ENCODE measurements at regions not wholly inside any gene's neighbourhood (a gene's known extent, or its start where the extent isn't known, plus 50 kb on each side); places are given as distances from the start of the nearest gene placed in this dataset.

- H3K27ac Mint-ChIP-seq, result no peak overlapping the region
- intact Hi-C loops (cut with micrococcal nuclease), result no loop called here
- no peaks in the 10 kb centered on the region for H3K36me3 Mint-ChIP-seq (ENCODE audit: low read depth)
- H3K9me3 Mint-ChIP-seq, result peaks cover 6% of the 10 kb centered on the region
- no peaks in the 10 kb centered on the region for H3K4me1 Mint-ChIP-seq (ENCODE audit: low read depth)
- DNase-seq (ENCODE audit: low spot score), result no peak
- H3K4me3 Mint-ChIP-seq (ENCODE audit: low read depth), result no peak overlapping the region
- peaks cover 8% of the 10 kb centered on the region for H3K27me3 Mint-ChIP-seq (ENCODE audit: low read depth)
Observed at GRCh38 chr2:239854596-239854995, 170.5 kb downstream of the NDUFA10 start.

GRCh38 chr2:239853706-239854327 is 171.3 kb downstream of the NDUFA10 start:
- DNase-seq (ENCODE audit: low spot score), result no peak
- no peaks in the 10 kb centered on the region for H3K4me1 Mint-ChIP-seq (ENCODE audit: low read depth)
- H3K9me3 Mint-ChIP-seq, result peaks cover 6% of the 10 kb centered on the region
- intact Hi-C loops (cut with micrococcal nuclease), result no loop called here
- peaks cover 8% of the 10 kb centered on the region for H3K27me3 Mint-ChIP-seq (ENCODE audit: low read depth)
- H3K4me3 Mint-ChIP-seq (ENCODE audit: low read depth), result no peak overlapping the region
- H3K27ac Mint-ChIP-seq, result no peak overlapping the region
- no peaks in the 10 kb centered on the region for H3K36me3 Mint-ChIP-seq (ENCODE audit: low read depth)

- H3K27ac Mint-ChIP-seq, result no peak overlapping the region
- peaks cover 6% of the 10 kb centered on the region for H3K9me3 Mint-ChIP-seq
- no peaks in the 10 kb centered on the region for H3K36me3 Mint-ChIP-seq (ENCODE audit: low read depth)
- no peak for DNase-seq (ENCODE audit: low spot score)
- H3K4me1 Mint-ChIP-seq (ENCODE audit: low read depth), result no peaks in the 10 kb centered on the region
- no peak overlapping the region for H3K4me3 Mint-ChIP-seq (ENCODE audit: low read depth)
- intact Hi-C loops (cut with micrococcal nuclease), result no loop called here
- H3K27me3 Mint-ChIP-seq (ENCODE audit: low read depth), result peaks cover 6% of the 10 kb centered on the region
Observed at GRCh38 chr2:239853121-239853520, 172.0 kb downstream of the NDUFA10 start.

- intact Hi-C loops (cut with micrococcal nuclease), result no loop called here
Observed at GRCh38 chr2:239852272-239852671, 172.9 kb downstream of the NDUFA10 start.

GRCh38 chr2:239846789-239847676 is 178.1 kb downstream of the NDUFA10 start:
- Mint-ChIP-seq H3K36me3 (ENCODE audit: low read depth) (no peaks in the 10 kb centered on the region), H3K4me3 (ENCODE audit: low read depth) (no peak overlapping the region), H3K27me3 (ENCODE audit: low read depth) (peaks cover 17% of the 10 kb centered on the region), H3K9me3 (peaks cover 6% of the 10 kb centered on the region), H3K4me1 (ENCODE audit: low read depth) (peaks cover 2% of the 10 kb centered on the region), H3K27ac (no peak overlapping the region)
- no peak for DNase-seq (ENCODE audit: low spot score)
- intact Hi-C loops (cut with micrococcal nuclease), result no loop called here

More at GRCh38 chr2:239852272-239852671, 172.9 kb downstream of the NDUFA10 start:
- H3K27ac Mint-ChIP-seq, result no peak overlapping the region
- H3K9me3 Mint-ChIP-seq, result peaks cover 6% of the 10 kb centered on the region
- DNase-seq (ENCODE audit: low spot score), result no peak
- no peak overlapping the region for H3K4me3 Mint-ChIP-seq (ENCODE audit: low read depth)
- no peaks in the 10 kb centered on the region for H3K4me1 Mint-ChIP-seq (ENCODE audit: low read depth)
- H3K27me3 Mint-ChIP-seq (ENCODE audit: low read depth), result peaks cover 6% of the 10 kb centered on the region
- H3K36me3 Mint-ChIP-seq (ENCODE audit: low read depth), result no peaks in the 10 kb centered on the region

GRCh38 chr2:239845968-239846367 is 179.2 kb downstream of the NDUFA10 start:
- Mint-ChIP-seq H3K9me3 (peaks cover 5% of the 10 kb centered on the region), H3K4me1 (ENCODE audit: low read depth) (peaks cover 2% of the 10 kb centered on the region), H3K27ac (no peak overlapping the region), H3K4me3 (ENCODE audit: low read depth) (no peak overlapping the region), H3K27me3 (ENCODE audit: low read depth) (peaks cover 21% of the 10 kb centered on the region), H3K36me3 (ENCODE audit: low read depth) (no peaks in the 10 kb centered on the region)
- intact Hi-C loops (cut with micrococcal nuclease), result no loop called here
- DNase-seq (ENCODE audit: low spot score), result no peak

GRCh38 chr2:239839306-239839705 is 185.8 kb downstream of the NDUFA10 start:
- DNase-seq (ENCODE audit: low spot score), result no peak
- H3K27me3 Mint-ChIP-seq (ENCODE audit: low read depth), result peaks cover 14% of the 10 kb centered on the region
- peaks cover 3% of the 10 kb centered on the region for H3K9me3 Mint-ChIP-seq
- H3K4me1 Mint-ChIP-seq (ENCODE audit: low read depth), result no peaks in the 10 kb centered on the region
- H3K4me3 Mint-ChIP-seq (ENCODE audit: low read depth), result no peak overlapping the region
- H3K36me3 Mint-ChIP-seq (ENCODE audit: low read depth), result no peaks in the 10 kb centered on the region
- intact Hi-C loops (cut with micrococcal nuclease), result no loop called here
- no peak overlapping the region for H3K27ac Mint-ChIP-seq

- H3K9me3 Mint-ChIP-seq, result peaks cover 3% of the 10 kb centered on the region
- no peak overlapping the region for H3K27ac Mint-ChIP-seq
- DNase-seq (ENCODE audit: low spot score), result peak; percentile 3
- H3K27me3 Mint-ChIP-seq (ENCODE audit: low read depth), result peaks cover 2% of the 10 kb centered on the region
- no peaks in the 10 kb centered on the region for H3K4me1 Mint-ChIP-seq (ENCODE audit: low read depth)
- intact Hi-C loops (cut with micrococcal nuclease), result no loop called here
- H3K4me3 Mint-ChIP-seq (ENCODE audit: low read depth), result no peak overlapping the region
- no peaks in the 10 kb centered on the region for H3K36me3 Mint-ChIP-seq (ENCODE audit: low read depth)
Observed at GRCh38 chr2:239836021-239836765, 188.9 kb downstream of the NDUFA10 start.

- no peak overlapping the region for H3K4me3 Mint-ChIP-seq (ENCODE audit: low read depth)
- H3K27ac Mint-ChIP-seq, result no peak overlapping the region
- H3K27me3 Mint-ChIP-seq (ENCODE audit: low read depth), result peaks cover 2% of the 10 kb centered on the region
- no peak for DNase-seq (ENCODE audit: low spot score)
- no peaks in the 10 kb centered on the region for H3K4me1 Mint-ChIP-seq (ENCODE audit: low read depth)
- H3K36me3 Mint-ChIP-seq (ENCODE audit: low read depth), result no peaks in the 10 kb centered on the region
- peaks cover 3% of the 10 kb centered on the region for H3K9me3 Mint-ChIP-seq
- intact Hi-C loops (cut with micrococcal nuclease), result no loop called here
Observed at GRCh38 chr2:239835056-239835455, 190.1 kb downstream of the NDUFA10 start.

- Mint-ChIP-seq H3K9me3 (peaks cover 3% of the 10 kb centered on the region), H3K4me3 (ENCODE audit: low read depth) (no peak overlapping the region), H3K4me1 (ENCODE audit: low read depth) (no peaks in the 10 kb centered on the region), H3K27me3 (ENCODE audit: low read depth) (no peaks in the 10 kb centered on the region), H3K27ac (no peak overlapping the region), H3K36me3 (ENCODE audit: low read depth) (no peaks in the 10 kb centered on the region)
- peak; percentile 1 for DNase-seq (ENCODE audit: low spot score)
- intact Hi-C loops (cut with micrococcal nuclease), result no loop called here
Observed at GRCh38 chr2:239834143-239834542, 191.0 kb downstream of the NDUFA10 start.

- DNase-seq (ENCODE audit: low spot score), result peak; percentile 5
- Mint-ChIP-seq H3K27me3 (ENCODE audit: low read depth) (no peaks in the 10 kb centered on the region), H3K4me3 (ENCODE audit: low read depth) (no peak overlapping the region), H3K36me3 (ENCODE audit: low read depth) (no peaks in the 10 kb centered on the region), H3K4me1 (ENCODE audit: low read depth) (no peaks in the 10 kb centered on the region), H3K9me3 (peaks cover 3% of the 10 kb centered on the region), H3K27ac (no peak overlapping the region)
- intact Hi-C loops (cut with micrococcal nuclease), result no loop called here
Observed at GRCh38 chr2:239833269-239834109, 191.7 kb downstream of the NDUFA10 start.
